HS-27A (cell line): ENCODE measurements at regions not wholly inside any gene's neighbourhood (a gene's known extent, or its start where the extent isn't known, plus 50 kb on each side); places are given as distances from the start of the nearest gene placed in this dataset.
"Not testable (repeated sequence)": the region's sequence is repeated elsewhere in the genome, so short reads cannot be mapped to it uniquely, and the experiment has no call there.

Source experiments
- DNase-seq: peaks from one replicate; pipeline ENCODE4 v3.0.0-alpha.2; 2012; ENCODE audit warnings: low read depth, missing footprints

- DNase-seq: no peak
Measured at GRCh38 chr5:125415126-125415525, 668.7 kb upstream of the ZNF608 start.

- DNase-seq: no peak
Measured at GRCh38 chr5:125416055-125416454, 669.6 kb upstream of the ZNF608 start.

GRCh38 chr5:125421006-125421405, 674.6 kb upstream of the ZNF608 start:
- DNase-seq: no peak

- DNase-seq: no peak
Measured at GRCh38 chr5:125422342-125422741, 675.9 kb upstream of the ZNF608 start.

GRCh38 chr5:125424402-125425141, 678.1 kb upstream of the ZNF608 start:
- DNase-seq: no peak

GRCh38 chr5:125429498-125429897, 683.1 kb upstream of the ZNF608 start:
- DNase-seq: no peak

- no peak for DNase-seq
Measured at GRCh38 chr5:125433457-125433856, 687.0 kb upstream of the ZNF608 start.

- DNase-seq: no peak
Measured at GRCh38 chr5:125439243-125439642, 692.8 kb upstream of the ZNF608 start.

- DNase-seq: no peak
Measured at GRCh38 chr5:125440905-125441304, 694.5 kb upstream of the ZNF608 start.

- DNase-seq: no peak
Measured at GRCh38 chr5:125446986-125447385, 700.5 kb upstream of the ZNF608 start.

- DNase-seq: no peak
Measured at GRCh38 chr5:125450771-125451170, 704.3 kb upstream of the ZNF608 start.

GRCh38 chr5:125451622-125452021, 705.2 kb upstream of the ZNF608 start:
- DNase-seq: no peak

- no peak for DNase-seq
Measured at GRCh38 chr5:125452991-125453390, 706.6 kb upstream of the ZNF608 start.

GRCh38 chr5:125455041-125455440, 708.6 kb upstream of the ZNF608 start:
- no peak for DNase-seq

GRCh38 chr5:125456005-125456404, 709.6 kb upstream of the ZNF608 start:
- DNase-seq: not testable (repeated sequence)

GRCh38 chr5:125457617-125458016, 711.2 kb upstream of the ZNF608 start:
- DNase-seq: no peak

GRCh38 chr5:125458949-125459348, 712.5 kb upstream of the ZNF608 start:
- not testable (repeated sequence) for DNase-seq

GRCh38 chr5:125461641-125462072, 715.2 kb upstream of the ZNF608 start:
- DNase-seq: no peak

GRCh38 chr5:125463466-125464092, 717.1 kb upstream of the ZNF608 start:
- DNase-seq: no peak

GRCh38 chr5:125464847-125465432, 718.5 kb upstream of the ZNF608 start:
- no peak for DNase-seq

- no peak for DNase-seq
Measured at GRCh38 chr5:125465703-125466102, 719.3 kb upstream of the ZNF608 start.

GRCh38 chr5:125467222-125467621, 720.8 kb upstream of the ZNF608 start:
- DNase-seq: no peak

GRCh38 chr5:125470280-125470902, 724.0 kb upstream of the ZNF608 start:
- no peak for DNase-seq
